Esophagus muscularis mucosa (tissue), 3 donors: ENCODE measurements at regions not wholly inside any gene's neighbourhood (a gene's known extent, or its start where the extent isn't known, plus 50 kb on each side); places are given as distances from the start of the nearest gene placed in this dataset.

ENCODE experiments used
- POLR2A ChIP-seq: fragments of 450-650 bp; IDR thresholded peaks from one replicate; pipeline ENCODE4 v1.6.1; 2017; ENCODE audit warnings: antibody characterized with exemption, moderate library complexity, mild to moderate bottlenecking, low read depth
- POLR2AphosphoS5 ChIP-seq, 2 donors: sonication (generic); formaldehyde crosslinking; IDR thresholded peaks; one replicate each; pipeline ENCODE4 v1.6.1; 2017; ENCODE audit warnings: antibody characterized with exemption in 2 of 2
- TF ChIP-seq, protein P1 (sequence below), 3 experiments: fragments of 200-600 bp in 2 of 3; fragments of 450-650 bp in 1 of 3; sonication (generic) in 2 of 3; IDR thresholded peaks; one replicate each; pipeline ENCODE4 v1.5.1; 2017 to 2019; ENCODE audit warnings: antibody characterized with exemption in 3 of 3, mild to moderate bottlenecking in 2 of 3, moderate library complexity in 1 of 3

DNA sequence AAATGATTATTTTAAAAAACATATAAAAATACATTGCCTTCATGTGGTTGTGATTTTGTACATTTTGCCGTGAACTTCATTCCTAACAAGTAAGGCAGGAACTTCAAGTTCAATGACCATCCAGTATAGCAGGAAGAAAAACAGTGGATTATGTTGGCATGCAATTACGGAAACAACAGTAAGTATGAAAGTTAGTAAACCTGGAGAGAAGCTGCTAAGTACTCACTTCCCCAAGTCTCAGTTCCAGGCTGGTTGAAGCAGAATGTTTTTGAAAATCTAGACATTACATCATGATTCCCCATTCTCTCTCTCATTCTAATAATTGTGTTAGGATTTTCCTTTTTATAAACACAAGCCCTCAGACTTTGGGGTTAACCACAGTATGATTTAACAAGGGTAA lies 987.1 kb upstream of the KLHL29 start:
- TF ChIP-seq POLR2AphosphoS5 (IDR thresholded peaks at IDR 0.05) (no peak), POLR2A (no peak)
- TF ChIP-seq, protein P1, sequence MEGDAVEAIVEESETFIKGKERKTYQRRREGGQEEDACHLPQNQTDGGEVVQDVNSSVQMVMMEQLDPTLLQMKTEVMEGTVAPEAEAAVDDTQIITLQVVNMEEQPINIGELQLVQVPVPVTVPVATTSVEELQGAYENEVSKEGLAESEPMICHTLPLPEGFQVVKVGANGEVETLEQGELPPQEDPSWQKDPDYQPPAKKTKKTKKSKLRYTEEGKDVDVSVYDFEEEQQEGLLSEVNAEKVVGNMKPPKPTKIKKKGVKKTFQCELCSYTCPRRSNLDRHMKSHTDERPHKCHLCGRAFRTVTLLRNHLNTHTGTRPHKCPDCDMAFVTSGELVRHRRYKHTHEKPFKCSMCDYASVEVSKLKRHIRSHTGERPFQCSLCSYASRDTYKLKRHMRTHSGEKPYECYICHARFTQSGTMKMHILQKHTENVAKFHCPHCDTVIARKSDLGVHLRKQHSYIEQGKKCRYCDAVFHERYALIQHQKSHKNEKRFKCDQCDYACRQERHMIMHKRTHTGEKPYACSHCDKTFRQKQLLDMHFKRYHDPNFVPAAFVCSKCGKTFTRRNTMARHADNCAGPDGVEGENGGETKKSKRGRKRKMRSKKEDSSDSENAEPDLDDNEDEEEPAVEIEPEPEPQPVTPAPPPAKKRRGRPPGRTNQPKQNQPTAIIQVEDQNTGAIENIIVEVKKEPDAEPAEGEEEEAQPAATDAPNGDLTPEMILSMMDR (IDR thresholded peaks at IDR 0.05), result no peak
